H1 (cell line): ENCODE measurements at regions not wholly inside any gene's neighbourhood (a gene's known extent, or its start where the extent isn't known, plus 50 kb on each side); places are given as distances from the start of the nearest gene placed in this dataset.

Source experiments
- CTCF ChIA-PET: fragments of 300-600 bp; sonication (Branson Sonifier 250); formaldehyde crosslinking; loops from one replicate; lab custom pipeline; 2021; ENCODE audit not compliant: partially characterized antibody; lab: Charles Lee
- POLR2A ChIA-PET: fragments of 300-600 bp; sonication (Branson Sonifier 250); formaldehyde crosslinking; loops from one replicate; lab custom pipeline; 2021; ENCODE audit warnings: inconsistent platforms; ENCODE audit not compliant: partially characterized antibody; lab: Charles Lee
- DNase-seq, 2 experiments: peaks; one replicate each; pipeline versions ENCODE4 v3.0.0 to v3.0.0-alpha.2; 2010 to 2022; ENCODE audit warnings: low spot score in 2 of 2, low read depth in 1 of 2, mixed read lengths in 1 of 2
- FAIRE-seq: peaks from 2 replicates; lab custom pipeline; 2011; peaks lifted over from hg19 to GRCh38; lab: Jason Lieb, UNC
- H2AFZ ChIP-seq: 2 replicates; pipeline ENCODE4 v1.8.1; 2012; ENCODE audit warnings: low read length, inconsistent platforms
- H2AK5ac ChIP-seq: 2 replicates; pipeline ENCODE4 v1.6.1; 2013; ENCODE audit warnings: low read depth, low read length
- H2BK120ac ChIP-seq: replicated peaks from 2 replicates; pipeline ENCODE3; 2013; ENCODE audit warnings: low read depth, low read length, inconsistent platforms
- H2BK12ac ChIP-seq: 2 replicates; pipeline ENCODE4 v1.6.1; 2013; ENCODE audit warnings: low read depth, low read length
- H2BK15ac ChIP-seq: 2 replicates; pipeline ENCODE4 v1.6.1; 2013; ENCODE audit warnings: low read length
- H2BK20ac ChIP-seq: 2 replicates; pipeline ENCODE4 v1.6.1; 2013; ENCODE audit warnings: low read length
- H2BK5ac ChIP-seq: 2 replicates; pipeline ENCODE4 v1.6.1; 2013; ENCODE audit warnings: low read depth, low read length
- H3K14ac ChIP-seq: 2 replicates; pipeline ENCODE4 v1.6.1; 2013; ENCODE audit warnings: inconsistent platforms; ENCODE audit not compliant: insufficient read length
- H3K18ac ChIP-seq: 2 replicates; pipeline ENCODE4 v1.6.1; 2013; ENCODE audit warnings: low read length; ENCODE audit errors: extremely low read depth
- H3K23ac ChIP-seq: 2 replicates; pipeline ENCODE4 v1.6.1; 2013; ENCODE audit warnings: inconsistent platforms; ENCODE audit not compliant: insufficient read length
- H3K23me2 ChIP-seq: 2 replicates; pipeline ENCODE4 v1.6.1; 2013; ENCODE audit warnings: low read depth, low read length
- H3K27ac ChIP-seq: 2 replicates; pipeline ENCODE4 v1.6.1; 2011; ENCODE audit warnings: low read depth, low read length, inconsistent platforms
- H3K27me3 ChIP-seq, 4 experiments: replicated peaks in 1 of 4; 1 replicate in 1 of 4; 2 replicates in 3 of 4; pipeline versions ENCODE4 v1.6.1 to v1.8.1; 2011 to 2013; ENCODE audit warnings: low read length in 3 of 4, mild to moderate bottlenecking in 3 of 4, inconsistent platforms in 2 of 4, mixed read lengths in 2 of 4, moderate library complexity in 1 of 4; ENCODE audit not compliant: control insufficient read depth in 3 of 4, insufficient read depth in 3 of 4; ENCODE audit errors: extremely low read depth in 1 of 4
- H3K36me3 ChIP-seq, 4 experiments: 2 replicates each; pipeline versions ENCODE4 v1.6.1 to v1.8.1; 2011 to 2013; ENCODE audit warnings: mild to moderate bottlenecking in 4 of 4, low read length in 3 of 4, moderate library complexity in 2 of 4, control low read depth in 1 of 4, inconsistent platforms in 1 of 4; ENCODE audit not compliant: insufficient read depth in 4 of 4, control insufficient read depth in 2 of 4
- H3K4ac ChIP-seq: replicated peaks from 2 replicates; pipeline ENCODE3; 2013; ENCODE audit warnings: low read length, low read depth, mixed read lengths, inconsistent platforms; ENCODE audit not compliant: insufficient read length
- H3K4me1 ChIP-seq, 4 experiments: replicated peaks in 1 of 4; 1 replicate in 1 of 4; 2 replicates in 3 of 4; pipeline versions ENCODE4 v1.6.1 to v1.8.1; 2011 to 2013; ENCODE audit warnings: low read length in 3 of 4, inconsistent platforms in 2 of 4, mixed read lengths in 1 of 4; ENCODE audit not compliant: insufficient read depth in 4 of 4, control insufficient read depth in 3 of 4
- H3K4me2 ChIP-seq, 2 experiments: 2 replicates each; pipeline versions ENCODE4 v1.6.1 to v1.8.1; 2011 to 2013; ENCODE audit warnings: low read depth in 2 of 2, low read length in 2 of 2, control low read depth in 1 of 2, inconsistent platforms in 1 of 2, mild to moderate bottlenecking in 1 of 2; ENCODE audit not compliant: insufficient read depth in 1 of 2
- H3K4me3 ChIP-seq, 4 experiments: fragments of 200-600, 300-600 bp in 1 of 4; sonication (generic), shearing (Covaris generic), sonication (Bioruptor Twin) in 1 of 4; 2 replicates each; pipeline versions ENCODE4 v1.5.1 to v1.8.1; 2011 to 2016; ENCODE audit warnings: low read length in 4 of 4, low read depth in 3 of 4, control low read depth in 2 of 4, inconsistent platforms in 2 of 4, mild to moderate bottlenecking in 2 of 4, mixed read lengths in 1 of 4, moderate library complexity in 1 of 4; ENCODE audit not compliant: insufficient read depth in 2 of 4; ENCODE audit errors: extremely low read depth in 1 of 4
- H3K56ac ChIP-seq: replicated peaks from 2 replicates; pipeline ENCODE3; 2013; ENCODE audit warnings: low read depth, mild to moderate bottlenecking, mixed read lengths, low read length, inconsistent platforms; ENCODE audit not compliant: insufficient read length
- H3K79me1 ChIP-seq: 2 replicates; pipeline ENCODE4 v1.6.1; 2013; ENCODE audit warnings: low read depth, low read length, control low read depth
- H3K79me2 ChIP-seq, 2 experiments: 2 replicates each; pipeline versions ENCODE4 v1.6.1 to v1.8.1; 2012 to 2013; ENCODE audit warnings: low read length in 2 of 2, mild to moderate bottlenecking in 2 of 2, inconsistent platforms in 1 of 2; ENCODE audit not compliant: insufficient read depth in 2 of 2, control insufficient read depth in 1 of 2
- H3K9ac ChIP-seq, 4 experiments: replicated peaks in 1 of 4; 1 replicate in 1 of 4; 2 replicates in 3 of 4; pipeline versions ENCODE4 v1.6.1 to v1.8.1; 2011 to 2013; ENCODE audit warnings: low read depth in 3 of 4, low read length in 3 of 4, control low read depth in 2 of 4, mild to moderate bottlenecking in 2 of 4, moderate library complexity in 2 of 4, inconsistent platforms in 1 of 4; ENCODE audit errors: extremely low read depth in 1 of 4
- H3K9me3 ChIP-seq, 2 experiments: 2 replicates each; pipeline versions ENCODE4 v1.6.1 to v1.8.1; 2012 to 2013; ENCODE audit warnings: mild to moderate bottlenecking in 2 of 2, moderate library complexity in 2 of 2, control low read depth in 1 of 2, inconsistent platforms in 1 of 2, low read depth in 1 of 2, low read length in 1 of 2, mixed read lengths in 1 of 2; ENCODE audit not compliant: insufficient read depth in 2 of 2
- H4K20me1 ChIP-seq, 2 experiments: replicated peaks in 1 of 2; 2 replicates each; pipeline versions ENCODE3 to v1.8.1; 2011 to 2013; ENCODE audit warnings: inconsistent platforms in 2 of 2, low read length in 2 of 2, mild to moderate bottlenecking in 1 of 2; ENCODE audit not compliant: insufficient read depth in 2 of 2, control insufficient read depth in 1 of 2
- H4K5ac ChIP-seq: 2 replicates; pipeline ENCODE4 v1.6.1; 2013; ENCODE audit warnings: low read length, low read depth, mixed read lengths, inconsistent platforms; ENCODE audit not compliant: insufficient read length
- H4K8ac ChIP-seq: 2 replicates; pipeline ENCODE4 v1.8.0; 2013; ENCODE audit warnings: mild to moderate bottlenecking, moderate library complexity, low read length, inconsistent platforms; ENCODE audit not compliant: insufficient read depth; ENCODE audit errors: extremely low read depth
- H4K91ac ChIP-seq: replicated peaks from 2 replicates; pipeline ENCODE3; 2013; ENCODE audit warnings: low read length, mixed read lengths, inconsistent platforms; ENCODE audit not compliant: insufficient read length
- EP300 ChIP-seq, 2 experiments: IDR thresholded peaks; 1 replicate in 1 of 2; 2 replicates in 1 of 2; pipeline ENCODE4 v1.6.1; 2011 to 2012; ENCODE audit warnings: low read depth in 2 of 2, low read length in 2 of 2, mild to moderate bottlenecking in 2 of 2, borderline replicate concordance in 1 of 2, inconsistent platforms in 1 of 2, moderate library complexity in 1 of 2
- NANOG ChIP-seq: IDR thresholded peaks from 2 replicates; pipeline ENCODE4 v1.6.1; 2011; ENCODE audit warnings: low read length, low read depth, mild to moderate bottlenecking, inconsistent platforms; ENCODE audit not compliant: insufficient read depth, poor library complexity, severe bottlenecking
- RFX5 ChIP-seq: IDR thresholded peaks from 2 replicates; pipeline ENCODE4 v1.6.1; 2011; ENCODE audit warnings: low read depth, low read length, improper control_type of control experiment, borderline replicate concordance
- WGBS, 2 experiments: shearing (Covaris generic) in 1 of 2; methylation state at CpG; one replicate each; pipeline versions ENCODE4 v1.1.6 to v1.1.7; 2013 to 2015; ENCODE audit warnings: low lambda C conversion rate in 2 of 2, mixed read lengths in 2 of 2, inconsistent platforms in 1 of 2, low coverage in 1 of 2, missing lambda C conversion rate in 1 of 2; ENCODE audit not compliant: insufficient replicate concordance in 2 of 2, insufficient coverage in 1 of 2, insufficient read length in 1 of 2; ENCODE audit errors: extremely low coverage in 1 of 2, missing lambda C conversion rate in 1 of 2; 5-methylcytosine and 5-hydroxymethylcytosine counted together

- WGBS, 2 experiments = 94% methylated on average over 1 of the region's 1 CpG; no CpG with 5 or more reads in 1 of the 2 experiments
- Histone ChIP-seq H2BK5ac (no peak overlapping the region), H3K23me2 (no peaks in the 10 kb centered on the region), H2BK20ac (no peak overlapping the region), H4K91ac (no peak overlapping the region), H3K27me3 (no peaks in the 10 kb centered on the region), H3K4me2 (no peak overlapping the region), H2BK120ac (no peak overlapping the region), H3K27ac (no peak overlapping the region), H3K4me1 (no peaks in the 10 kb centered on the region), H3K4ac (no peak overlapping the region), H3K79me2 (no peaks in the 10 kb centered on the region), H3K36me3 (no peaks in the 10 kb centered on the region), H4K20me1 (no peaks in the 10 kb centered on the region), H3K4me3 (no peak overlapping the region), H2AK5ac (no peak overlapping the region), H3K14ac (no peak overlapping the region), H2BK12ac (no peak overlapping the region), H3K9me3 (peaks cover 3% of the 10 kb centered on the region in 2 experiments; a peak in 2 of 4 replicates), H4K8ac (no peak overlapping the region), H2BK15ac (no peak overlapping the region), H3K79me1 (no peaks in the 10 kb centered on the region), H2AFZ (no peak overlapping the region), H3K23ac (no peak overlapping the region), H3K9ac (no peak overlapping the region), H3K18ac (no peak overlapping the region), H4K5ac (no peak overlapping the region), H3K56ac (no peak overlapping the region)
- no peak for DNase-seq
- POLR2A ChIA-PET = no interaction called here
- CTCF ChIA-PET = interaction anchor here (1.0 kb wide), 1 partner anchor 299 kb away, joined by 3 read pairs; no protein-coding TSS in a partner anchor
- FAIRE-seq = no peak
- TF ChIP-seq EP300 (IDR thresholded peaks at IDR 0.05; ENCODE audit: borderline replicate concordance in 1 of 2, low read depth in 2 of 2, low read length in 2 of 2) (no peak), RFX5 (no peak), NANOG (no peak)
Measured at GRCh38 chr16:58948244-58948643, 214.1 kb upstream of the GOT2 start.
